Right lobe of liver (tissue), 6 donors: ENCODE measurements at regions not wholly inside any gene's neighbourhood (a gene's known extent, or its start where the extent isn't known, plus 50 kb on each side); places are given as distances from the start of the nearest gene placed in this dataset.

ENCODE experiments used
- ATAC-seq, 4 donors: fragments of 200-7000 bp; cut with Tn5 transposase; one replicate each; pipeline ENCODE4 v1.9.1; 2020; ENCODE audit warnings: mild to moderate bottlenecking in 4 of 4, moderate library complexity in 4 of 4
- DNase-seq, 3 donors: peaks; one replicate each; pipeline ENCODE4 v3.0.0-alpha.2; 2020
- H3K27ac ChIP-seq, 3 donors: fragments of 200-600 bp; one replicate each; pipeline ENCODE4 v1.8.0; 2022
- H3K27me3 ChIP-seq, 2 donors: fragments of 200-600 bp; one replicate each; pipeline ENCODE4 v1.8.0; 2022
- H3K36me3 ChIP-seq, 4 donors: fragments of 200-600 bp; sonication (generic) in 1 of 4; one replicate each; pipeline versions ENCODE4 v1.5.1 to v1.8.0; 2017 to 2022; ENCODE audit warnings: control low read depth in 1 of 4
- H3K4me1 ChIP-seq, 4 donors: fragments of 200-600 bp; sonication (generic) in 1 of 4; one replicate each; pipeline versions ENCODE4 v1.5.1 to v1.8.0; 2017 to 2022; ENCODE audit warnings: control low read depth in 1 of 4
- H3K4me3 ChIP-seq, 3 donors: fragments of 200-600 bp; one replicate each; pipeline ENCODE4 v1.8.0; 2022
- H3K9me3 ChIP-seq, 4 donors: fragments of 200-600 bp; sonication (generic) in 1 of 4; one replicate each; pipeline versions ENCODE4 v1.5.1 to v1.8.0; 2017 to 2022; ENCODE audit warnings: control low read depth in 1 of 4
- CTCF ChIP-seq, 4 donors: fragments of 200-600 bp in 3 of 4; fragments of 450-650 bp in 1 of 4; IDR thresholded peaks; one replicate each; pipeline versions ENCODE4 v1.5.1 to v1.8.0; 2016 to 2022; ENCODE audit warnings: antibody characterized with exemption in 4 of 4, mild to moderate bottlenecking in 2 of 4
- POLR2A ChIP-seq: fragments of 450-650 bp; IDR thresholded peaks from one replicate; pipeline ENCODE4 v1.6.1; 2017; ENCODE audit warnings: antibody characterized with exemption, mild to moderate bottlenecking
- WGBS: methylation state at CpG from one replicate; pipeline ENCODE4 v1.1.6; 2018; ENCODE audit warnings: low coverage, low lambda C conversion rate; ENCODE audit not compliant: insufficient coverage; ENCODE audit errors: missing lambda C conversion rate; 5-methylcytosine and 5-hydroxymethylcytosine counted together
- intact Hi-C, 2 donors: fragments of 100-400 bp; cut with DNase I; formaldehyde crosslinking; loops; one replicate each; pipeline versions ENCODE4 v1.11.2 to v1.14.1; 2022
- donor health status: DM: no; HTN: yes; CAD: no.
- donor health status: DM: no; HTN: no; CAD: no.
- donor health status: DM: no; HTN: no; CAD: no.
- donor health status: DM: no; HTN: yes; CAD: no.
- donor health status: DM: no; HTN: yes; CAD: no.

GRCh38 chr20:51970858-51971257 is 168.5 kb upstream of the SALL4 start:
- DNase-seq: no peak
- H3K27me3 ChIP-seq: no peaks in the 10 kb centered on the region
- TF ChIP-seq POLR2A: no peak
- no peak for TF ChIP-seq CTCF (IDR thresholded peaks at IDR 0.05)
- H3K4me1 ChIP-seq: no peaks in the 10 kb centered on the region
- 83% methylated on average over 10 of the region's 10 CpGs for WGBS
- no peaks in the 10 kb centered on the region for H3K36me3 ChIP-seq
- no peak for ATAC-seq
- no peaks in the 10 kb centered on the region for H3K9me3 ChIP-seq
- no peak overlapping the region for H3K27ac ChIP-seq
- H3K4me3 ChIP-seq: no peak overlapping the region
- intact Hi-C loops: no loop called here

GRCh38 chr20:51969191-51969590 is 166.9 kb upstream of the SALL4 start:
- intact Hi-C loops: loop anchor here in 1 of 2 donors (10.0 kb wide), 1 partner anchor 334 kb away; no protein-coding TSS in a partner anchor
- ATAC-seq (no peak), DNase-seq (no peak)
- no peak for TF ChIP-seq CTCF (IDR thresholded peaks at IDR 0.05)
- TF ChIP-seq POLR2A: no peak
- H3K36me3 ChIP-seq: no peaks in the 10 kb centered on the region
- H3K27me3 ChIP-seq: no peaks in the 10 kb centered on the region
- H3K9me3 ChIP-seq: no peaks in the 10 kb centered on the region
- no peak overlapping the region for H3K27ac ChIP-seq
- no peak overlapping the region for H3K4me3 ChIP-seq
- 38% methylated on average over 1 of the region's 5 CpGs for WGBS
- H3K4me1 ChIP-seq: no peaks in the 10 kb centered on the region

GRCh38 chr20:51968151-51968550 is 165.8 kb upstream of the SALL4 start:
- ATAC-seq (no peak), DNase-seq (no peak)
- intact Hi-C loops: loop anchor here in 1 of 2 donors (10.0 kb wide), 1 partner anchor 333 kb away; no protein-coding TSS in a partner anchor
- WGBS: 87% methylated on average over 4 of the region's 4 CpGs
- TF ChIP-seq CTCF (IDR thresholded peaks at IDR 0.05) (no peak), POLR2A (no peak)
- no peak overlapping the region for H3K4me3 ChIP-seq
- no peaks in the 10 kb centered on the region for H3K36me3 ChIP-seq
- no peak overlapping the region for H3K27ac ChIP-seq
- H3K27me3 ChIP-seq: no peaks in the 10 kb centered on the region
- no peaks in the 10 kb centered on the region for H3K4me1 ChIP-seq
- no peaks in the 10 kb centered on the region for H3K9me3 ChIP-seq

GRCh38 chr20:51966296-51966971 is 164.1 kb upstream of the SALL4 start:
- TF ChIP-seq POLR2A (no peak), CTCF (IDR thresholded peaks at IDR 0.05) (peak; percentile 56 to 65 (median 60))
- no peaks in the 10 kb centered on the region for H3K27me3 ChIP-seq
- no peak overlapping the region for H3K4me3 ChIP-seq
- ATAC-seq (peak; percentile 90 to 99 (median 92)), DNase-seq (peak in 2 of 3 donors; percentile 51 to 55)
- no peak overlapping the region for H3K27ac ChIP-seq
- H3K9me3 ChIP-seq: no peaks in the 10 kb centered on the region
- no peaks in the 10 kb centered on the region for H3K36me3 ChIP-seq
- 40% methylated on average over 8 of the region's 8 CpGs for WGBS
- intact Hi-C loops: loop anchor here in 1 of 2 donors (10.0 kb wide), 1 partner anchor 332 kb away; no protein-coding TSS in a partner anchor
- H3K4me1 ChIP-seq: no peaks in the 10 kb centered on the region
